ENCODE measurements at regions not wholly inside any gene's neighbourhood (a gene's known extent, or its start where the extent isn't known, plus 50 kb on each side); places are given as distances from the start of the nearest gene placed in this dataset.

GRCh38 chr7:34406848-34407530, 251.0 kb upstream of the NPSR1 start:
- H3K4me3 ChIP-seq = no peak overlapping the region
- ATAC-seq (no peak), DNase-seq (no peak)
- intact Hi-C loops (cut with DNase I) = no loop called here
- no peak for TF ChIP-seq CTCF (IDR thresholded peaks at IDR 0.05)
- no peak overlapping the region for H3K27ac ChIP-seq
- H3K9me3 ChIP-seq = no peaks in the 10 kb centered on the region
- peaks cover 0 to 3% (median 0%) of the 10 kb centered on the region in 7 donors for H3K27me3 ChIP-seq
- H3K4me1 ChIP-seq = no peaks in the 10 kb centered on the region
- 55 to 59% methylated on average over 5 of the region's 5 CpGs for WGBS, 2 donors
- no peaks in the 10 kb centered on the region for H3K36me3 ChIP-seq

- no peak overlapping the region for H3K27ac ChIP-seq
- H3K9me3 ChIP-seq = no peaks in the 10 kb centered on the region
- peaks cover 0 to 3% (median 0%) of the 10 kb centered on the region in 7 donors for H3K27me3 ChIP-seq
- H3K4me3 ChIP-seq = no peak overlapping the region
- intact Hi-C loops (cut with DNase I) = no loop called here
- 70 to 72% methylated on average over 2 of the region's 2 CpGs for WGBS, 2 donors
- no peak for TF ChIP-seq CTCF (IDR thresholded peaks at IDR 0.05)
- H3K4me1 ChIP-seq = no peaks in the 10 kb centered on the region
- H3K36me3 ChIP-seq = no peaks in the 10 kb centered on the region
- ATAC-seq (no peak), DNase-seq (no peak)
These were observed 250.4 kb upstream of the NPSR1 start for GRCh38 chr7:34407586-34407985.

GRCh38 chr7:34417781-34418180, 240.2 kb upstream of the NPSR1 start:
- TF ChIP-seq CTCF (IDR thresholded peaks at IDR 0.05) = no peak
- ATAC-seq (no peak), DNase-seq (no peak)
- no peaks in the 10 kb centered on the region for H3K4me1 ChIP-seq
- no peaks in the 10 kb centered on the region for H3K9me3 ChIP-seq
- no peak overlapping the region for H3K4me3 ChIP-seq
- H3K36me3 ChIP-seq = no peaks in the 10 kb centered on the region
- no peaks in the 10 kb centered on the region for H3K27me3 ChIP-seq
- 58 to 63% methylated on average over 3 of the region's 3 CpGs for WGBS, 2 donors
- H3K27ac ChIP-seq = no peak overlapping the region
- intact Hi-C loops (cut with DNase I) = no loop called here

GRCh38 chr7:34421526-34421925, 236.5 kb upstream of the NPSR1 start:
- WGBS, 2 donors = 19 to 34% methylated on average over 1 of the region's 1 CpG
- TF ChIP-seq CTCF (IDR thresholded peaks at IDR 0.05) = no peak
- DNase-seq (no peak), ATAC-seq (no peak)
- Histone ChIP-seq H3K27me3 (peaks cover 0 to 7% (median 0%) of the 10 kb centered on the region in 7 donors), H3K4me1 (no peaks in the 10 kb centered on the region), H3K4me3 (no peak overlapping the region), H3K9me3 (no peaks in the 10 kb centered on the region), H3K36me3 (no peaks in the 10 kb centered on the region), H3K27ac (no peak overlapping the region)
- intact Hi-C loops (cut with DNase I) = loop anchor here in 1 of 10 donors (10.0 kb wide), 1 partner anchor 97 kb away; no protein-coding TSS in a partner anchor

All from heart right ventricle (tissue), 16 donors.